GM23248 (cell line): ENCODE measurements at regions not wholly inside any gene's neighbourhood (a gene's known extent, or its start where the extent isn't known, plus 50 kb on each side); places are given as distances from the start of the nearest gene placed in this dataset.
"Not testable (repeated sequence)": the region's sequence is repeated elsewhere in the genome, so short reads cannot be mapped to it uniquely, and the experiment has no call there.

Experiments used
- EZH2 ChIP-seq: fragments of 200-600 bp; sonication (generic); IDR thresholded peaks from 2 replicates; pipeline ENCODE4 v1.6.1; 2018; ENCODE audit warnings: antibody characterized with exemption, mild to moderate bottlenecking; ENCODE audit not compliant: insufficient read depth, poor library complexity, severe bottlenecking
- EZH2phosphoT487 ChIP-seq: fragments of 200-600 bp; sonication (generic); IDR thresholded peaks from 2 replicates; pipeline ENCODE4 v1.6.1; 2018; ENCODE audit warnings: antibody characterized with exemption, moderate library complexity, mild to moderate bottlenecking, low read depth; ENCODE audit not compliant: insufficient read depth

DNA sequence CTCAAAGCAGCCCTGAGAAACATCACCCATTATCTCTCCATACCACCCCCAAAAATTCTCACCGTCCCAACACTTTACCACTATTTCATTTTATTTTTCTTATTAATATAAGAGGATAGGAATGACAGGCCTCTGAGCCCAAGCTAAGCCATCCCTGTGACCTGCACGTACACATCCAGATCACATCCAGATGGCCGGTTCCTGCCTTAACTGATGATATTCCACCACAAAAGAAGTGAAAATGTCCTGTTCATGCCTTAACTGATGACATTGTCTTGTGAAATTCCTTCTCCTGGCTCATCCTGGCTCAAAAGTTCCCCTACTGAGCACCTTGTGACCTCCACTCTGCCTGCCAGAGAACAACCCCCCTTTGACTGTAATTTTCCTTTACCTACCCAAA, 1802.9 kb upstream of the PCDH20 start:
- TF ChIP-seq EZH2phosphoT487, EZH2: not testable (repeated sequence)
